ENCODE measurements at regions not wholly inside any gene's neighbourhood (a gene's known extent, or its start where the extent isn't known, plus 50 kb on each side); places are given as distances from the start of the nearest gene placed in this dataset.

DNA sequence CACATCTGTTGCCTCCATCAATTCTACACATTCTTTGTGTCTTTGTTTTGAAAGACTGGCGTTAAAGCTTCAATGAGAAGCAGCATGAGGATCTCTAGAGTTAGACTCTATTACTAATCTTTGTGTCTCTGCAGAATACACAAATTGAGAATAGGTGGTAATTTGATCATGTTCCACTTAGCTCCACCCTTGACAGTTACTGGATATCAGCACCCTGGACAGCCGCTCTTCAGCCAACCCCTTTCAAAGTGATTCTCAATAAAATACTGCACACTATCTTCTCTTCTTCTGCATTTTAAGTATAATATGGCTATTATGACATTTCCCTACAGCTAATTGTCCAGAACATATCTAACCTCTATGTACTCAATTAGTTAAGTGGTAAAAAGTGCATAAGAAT lies 54.3 kb upstream of the CNR1 start:
- no peak overlapping the region for H2BK15ac ChIP-seq (ENCODE audit: low read length)
- H3K14ac ChIP-seq (ENCODE audit: low read length) = no peak overlapping the region
- no peak overlapping the region for H2AK5ac ChIP-seq (ENCODE audit: low read depth, low read length)
- H3K27ac ChIP-seq (replicated peaks; ENCODE audit: low read length) = no peak overlapping the region
- no peak overlapping the region for H3K9ac ChIP-seq (ENCODE audit: low read depth, low read length, poor library complexity)
- no peaks in the 10 kb centered on the region for H3K4me1 ChIP-seq (ENCODE audit: control insufficient read depth in 2 of 2, insufficient read depth in 1 of 2, low read depth in 1 of 2, low read length in 2 of 2)
- no peak overlapping the region for H2AFZ ChIP-seq (ENCODE audit: low read length)
- H3K23ac ChIP-seq (ENCODE audit: low read depth, low read length, poor library complexity) = no peak overlapping the region
- no CpG with 5 or more reads among the region's 2 CpGs for WGBS, 2 donors (ENCODE audit: extremely low coverage in 2 of 2, insufficient read length in 2 of 2, insufficient replicate concordance in 1 of 2)
- no peak overlapping the region for H3K4ac ChIP-seq (ENCODE audit: low read length)
- no peaks in the 10 kb centered on the region for H3K27me3 ChIP-seq (ENCODE audit: control insufficient read depth in 3 of 3, insufficient read depth in 3 of 3, low read depth in 1 of 3, low read length in 3 of 3)
- no peaks in the 10 kb centered on the region for H3K9me3 ChIP-seq (replicated peaks in 1 of 2; ENCODE audit: control insufficient read depth in 2 of 2, insufficient read depth in 1 of 2, low read depth in 1 of 2, low read length in 2 of 2)
- H3K4me3 ChIP-seq (ENCODE audit: low read length in 2 of 2) = no peak overlapping the region
- no peak for DNase-seq (ENCODE audit: low spot score)
- no peaks in the 10 kb centered on the region for H3K79me1 ChIP-seq (ENCODE audit: low read depth, low read length)
- H3K4me2 ChIP-seq (ENCODE audit: insufficient read depth, low read length, poor library complexity, severe bottlenecking) = no peak overlapping the region
- H2BK5ac ChIP-seq (ENCODE audit: low read length) = no peak overlapping the region
- no peak overlapping the region for H3K18ac ChIP-seq (ENCODE audit: low read length)
- H3K36me3 ChIP-seq (replicated peaks in 1 of 2; ENCODE audit: control insufficient read depth in 2 of 2, insufficient read depth in 2 of 2, low read length in 2 of 2) = no peaks in the 10 kb centered on the region
- H2BK12ac ChIP-seq (ENCODE audit: low read length) = no peak overlapping the region
- no peak overlapping the region for H2BK120ac ChIP-seq (ENCODE audit: low read depth, low read length)
- H4K8ac ChIP-seq (ENCODE audit: low read depth, low read length) = no peak overlapping the region
- no peak overlapping the region for H4K91ac ChIP-seq (ENCODE audit: low read depth, low read length, poor library complexity)

DNA sequence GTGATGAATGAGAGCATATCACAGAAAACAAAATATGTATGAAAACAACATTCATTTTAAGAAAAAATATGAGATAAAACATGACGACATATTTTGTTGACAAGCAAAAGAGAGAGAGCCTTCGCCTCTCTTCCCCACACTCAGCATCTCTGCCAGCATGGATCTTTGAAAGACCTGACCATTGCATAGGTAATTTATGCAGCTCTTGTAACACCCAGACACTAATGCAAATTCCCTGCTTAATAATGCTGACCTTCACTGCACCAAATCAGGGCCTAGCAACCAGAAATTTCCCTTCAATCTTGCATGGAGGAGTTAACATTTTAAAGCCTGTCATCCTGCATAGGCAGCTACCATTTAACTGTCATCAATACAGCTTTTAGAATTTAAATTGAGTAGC lies 50.0 kb upstream of the CNR1 start:
- Histone ChIP-seq H3K9ac (ENCODE audit: low read depth, low read length, poor library complexity) (no peak overlapping the region), H3K27me3 (ENCODE audit: control insufficient read depth in 3 of 3, insufficient read depth in 3 of 3, low read depth in 1 of 3, low read length in 3 of 3) (no peaks in the 10 kb centered on the region), H3K23ac (ENCODE audit: low read depth, low read length, poor library complexity) (no peak overlapping the region), H3K9me3 (replicated peaks in 1 of 2; ENCODE audit: control insufficient read depth in 2 of 2, insufficient read depth in 1 of 2, low read depth in 1 of 2, low read length in 2 of 2) (no peaks in the 10 kb centered on the region), H3K14ac (ENCODE audit: low read length) (no peak overlapping the region), H2BK15ac (ENCODE audit: low read length) (no peak overlapping the region), H4K91ac (ENCODE audit: low read depth, low read length, poor library complexity) (no peak overlapping the region), H2BK5ac (ENCODE audit: low read length) (no peak overlapping the region), H3K4ac (ENCODE audit: low read length) (no peak overlapping the region), H3K36me3 (replicated peaks in 1 of 2; ENCODE audit: control insufficient read depth in 2 of 2, insufficient read depth in 2 of 2, low read length in 2 of 2) (no peaks in the 10 kb centered on the region), H2AK5ac (ENCODE audit: low read depth, low read length) (no peak overlapping the region), H3K18ac (ENCODE audit: low read length) (no peak overlapping the region), H2AFZ (ENCODE audit: low read length) (no peak overlapping the region), H3K27ac (replicated peaks; ENCODE audit: low read length) (no peak overlapping the region), H3K4me3 (ENCODE audit: low read length in 2 of 2) (no peak overlapping the region), H4K8ac (ENCODE audit: low read depth, low read length) (no peak overlapping the region), H2BK120ac (ENCODE audit: low read depth, low read length) (no peak overlapping the region), H3K79me1 (ENCODE audit: low read depth, low read length) (no peaks in the 10 kb centered on the region), H2BK12ac (ENCODE audit: low read length) (no peak overlapping the region), H3K4me2 (ENCODE audit: insufficient read depth, low read length, poor library complexity, severe bottlenecking) (no peak overlapping the region), H3K4me1 (ENCODE audit: control insufficient read depth in 2 of 2, insufficient read depth in 1 of 2, low read depth in 1 of 2, low read length in 2 of 2) (peaks cover 0 to 2% of the 10 kb centered on the region in 2 donors)
- WGBS, 2 donors (ENCODE audit: extremely low coverage in 2 of 2, insufficient read length in 2 of 2, insufficient replicate concordance in 1 of 2) = no CpG with 5 or more reads among the region's 2 CpGs
- DNase-seq (ENCODE audit: low spot score) = no peak
